ENCODE measurements at regions not wholly inside any gene's neighbourhood (a gene's known extent, or its start where the extent isn't known, plus 50 kb on each side); places are given as distances from the start of the nearest gene placed in this dataset.

DNA sequence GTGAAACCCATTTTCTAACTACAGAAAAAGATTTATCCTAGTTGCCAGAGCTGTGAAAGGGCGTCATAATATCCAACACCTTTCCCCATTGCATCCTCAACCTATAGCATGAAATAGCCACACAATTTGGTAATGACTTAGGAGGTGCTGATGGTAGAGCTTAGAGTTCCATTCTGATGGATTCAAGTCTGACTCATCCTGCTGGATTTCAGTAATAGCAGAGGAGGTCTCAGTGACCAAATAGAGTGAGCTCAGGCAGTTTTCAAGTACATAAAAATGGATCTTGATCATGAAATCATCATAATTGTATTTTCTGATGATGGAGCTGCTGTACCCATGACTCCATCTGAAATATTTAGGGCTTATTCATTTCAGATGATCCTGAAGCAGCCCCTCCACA, 270.7 kb upstream of the KLHL29 start:
- intact Hi-C loops (cut with DNase I) = no loop called here
- H3K36me3 ChIP-seq = no peaks in the 10 kb centered on the region
- no peak overlapping the region for H3K27ac ChIP-seq
- WGBS, 3 donors = 50 to 81% (median 58%) methylated on average over 1 of the region's 1 CpG
- DNase-seq = no peak
- H3K9me3 ChIP-seq = no peaks in the 10 kb centered on the region
- no peaks in the 10 kb centered on the region for H3K27me3 ChIP-seq
- TF ChIP-seq, protein P1, sequence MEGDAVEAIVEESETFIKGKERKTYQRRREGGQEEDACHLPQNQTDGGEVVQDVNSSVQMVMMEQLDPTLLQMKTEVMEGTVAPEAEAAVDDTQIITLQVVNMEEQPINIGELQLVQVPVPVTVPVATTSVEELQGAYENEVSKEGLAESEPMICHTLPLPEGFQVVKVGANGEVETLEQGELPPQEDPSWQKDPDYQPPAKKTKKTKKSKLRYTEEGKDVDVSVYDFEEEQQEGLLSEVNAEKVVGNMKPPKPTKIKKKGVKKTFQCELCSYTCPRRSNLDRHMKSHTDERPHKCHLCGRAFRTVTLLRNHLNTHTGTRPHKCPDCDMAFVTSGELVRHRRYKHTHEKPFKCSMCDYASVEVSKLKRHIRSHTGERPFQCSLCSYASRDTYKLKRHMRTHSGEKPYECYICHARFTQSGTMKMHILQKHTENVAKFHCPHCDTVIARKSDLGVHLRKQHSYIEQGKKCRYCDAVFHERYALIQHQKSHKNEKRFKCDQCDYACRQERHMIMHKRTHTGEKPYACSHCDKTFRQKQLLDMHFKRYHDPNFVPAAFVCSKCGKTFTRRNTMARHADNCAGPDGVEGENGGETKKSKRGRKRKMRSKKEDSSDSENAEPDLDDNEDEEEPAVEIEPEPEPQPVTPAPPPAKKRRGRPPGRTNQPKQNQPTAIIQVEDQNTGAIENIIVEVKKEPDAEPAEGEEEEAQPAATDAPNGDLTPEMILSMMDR (IDR thresholded peaks at IDR 0.05) = no peak
- TF ChIP-seq EP300 (IDR thresholded peaks at IDR 0.05) (no peak), POLR2A (IDR thresholded peaks at IDR 0.05) (no peak)
- no peaks in the 10 kb centered on the region for H3K4me1 ChIP-seq (ENCODE audit: insufficient read depth)
- H3K4me3 ChIP-seq = no peak overlapping the region

GRCh38 chr2:23118313-23118712, 266.7 kb upstream of the KLHL29 start:
- intact Hi-C loops (cut with DNase I) = no loop called here
- Histone ChIP-seq H3K27me3 (no peaks in the 10 kb centered on the region), H3K9me3 (no peaks in the 10 kb centered on the region), H3K4me3 (no peak overlapping the region), H3K4me1 (ENCODE audit: insufficient read depth) (no peaks in the 10 kb centered on the region), H3K36me3 (no peaks in the 10 kb centered on the region), H3K27ac (no peak overlapping the region)
- TF ChIP-seq, protein P1 (IDR thresholded peaks at IDR 0.05) = no peak
- TF ChIP-seq EP300 (IDR thresholded peaks at IDR 0.05) (no peak), POLR2A (IDR thresholded peaks at IDR 0.05) (no peak)
- 92 to 95% (median 95%) methylated on average over 9 of the region's 9 CpGs for WGBS, 3 donors
- no peak for DNase-seq

- TF ChIP-seq EP300 (IDR thresholded peaks at IDR 0.05) (no peak), POLR2A (IDR thresholded peaks at IDR 0.05) (no peak)
- TF ChIP-seq, protein P1 (IDR thresholded peaks at IDR 0.05) = no peak
- H3K4me3 ChIP-seq = no peak overlapping the region
- no peaks in the 10 kb centered on the region for H3K27me3 ChIP-seq
- intact Hi-C loops (cut with DNase I) = no loop called here
- H3K27ac ChIP-seq = no peak overlapping the region
- no peaks in the 10 kb centered on the region for H3K36me3 ChIP-seq
- no peak for DNase-seq
- H3K4me1 ChIP-seq (ENCODE audit: insufficient read depth) = no peaks in the 10 kb centered on the region
- 90% methylated on average over 11 of the region's 11 CpGs for WGBS, 3 donors
- H3K9me3 ChIP-seq = no peaks in the 10 kb centered on the region
Measured at GRCh38 chr2:23118894-23119293, 266.1 kb upstream of the KLHL29 start.

DNA sequence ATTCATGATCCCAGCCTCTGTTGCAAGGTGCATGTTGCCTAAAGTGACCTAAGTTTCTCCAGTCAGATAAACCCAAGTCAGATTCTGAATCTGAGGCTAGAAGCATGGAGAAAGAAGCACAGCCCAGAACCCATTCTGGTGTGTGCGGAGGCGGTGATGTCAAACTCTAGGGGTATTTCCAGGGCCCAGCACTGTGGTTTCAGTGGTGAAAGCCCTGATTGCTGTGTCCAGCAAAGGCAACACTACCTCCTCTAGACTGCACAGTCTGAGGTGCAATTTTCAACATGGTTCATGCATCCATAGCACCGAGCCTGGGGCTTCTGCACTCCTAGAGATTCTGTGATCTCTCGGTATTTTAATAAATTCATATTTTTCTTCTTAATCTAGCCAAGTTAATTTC, 264.8 kb upstream of the KLHL29 start:
- H3K4me1 ChIP-seq (ENCODE audit: insufficient read depth) = no peaks in the 10 kb centered on the region
- no peaks in the 10 kb centered on the region for H3K27me3 ChIP-seq
- WGBS, 3 donors = 86 to 92% (median 92%) methylated on average over 4 of the region's 4 CpGs
- H3K9me3 ChIP-seq = no peaks in the 10 kb centered on the region
- intact Hi-C loops (cut with DNase I) = no loop called here
- no peaks in the 10 kb centered on the region for H3K36me3 ChIP-seq
- H3K4me3 ChIP-seq = no peak overlapping the region
- no peak for DNase-seq
- no peak overlapping the region for H3K27ac ChIP-seq
- TF ChIP-seq, protein P1 (IDR thresholded peaks at IDR 0.05) = no peak
- TF ChIP-seq POLR2A (IDR thresholded peaks at IDR 0.05) = no peak

Measured in ovary (tissue), 7 donors.